Endothelial cell of umbilical vein (primary cell): ENCODE measurements at regions not wholly inside any gene's neighbourhood (a gene's known extent, or its start where the extent isn't known, plus 50 kb on each side); places are given as distances from the start of the nearest gene placed in this dataset.

Experiments
- BruUV-seq: library from RNA; stranded (reverse); fragments of 400-500 nt; replicated peaks from 2 replicates; lab custom pipeline; 2021; lab: Mats Ljungman, UMichigan
- CTCF ChIA-PET: fragments of 300-600, 350-600 bp; sonication (Branson Sonifier 250); formaldehyde crosslinking; loops from one replicate; lab custom pipeline; 2021; ENCODE audit warnings: antibody characterized with exemption, inconsistent platforms; lab: Charles Lee
- POLR2A ChIA-PET: fragments of 300-600, 350-600 bp; sonication (Branson Sonifier 250); formaldehyde crosslinking; loops from one replicate; lab custom pipeline; 2021; ENCODE audit warnings: antibody characterized with exemption, inconsistent platforms; lab: Charles Lee
- DNase-seq: peaks from one replicate; pipeline ENCODE4 v3.0.0-alpha.2; 2011; ENCODE audit warnings: low read depth, low spot score
- FAIRE-seq: peaks from 2 replicates; lab custom pipeline; 2011; peaks lifted over from hg19 to GRCh38; lab: Jason Lieb, UNC
- H2AFZ ChIP-seq: 2 replicates; pipeline ENCODE4 v1.6.0; 2012; ENCODE audit warnings: low read depth, low read length, control low read depth, inconsistent platforms
- H3K27ac ChIP-seq: 2 replicates; pipeline ENCODE4 v1.5.1; 2011; ENCODE audit warnings: low read depth, mild to moderate bottlenecking, control low read depth, low read length, moderate library complexity; ENCODE audit not compliant: insufficient read depth
- H3K27me3 ChIP-seq, 2 experiments: 2 replicates each; pipeline versions ENCODE4 v1.6.0 to v1.6.1; 2011; ENCODE audit warnings: low read length in 2 of 2, mixed read lengths in 1 of 2; ENCODE audit not compliant: control insufficient read depth in 2 of 2, insufficient read depth in 2 of 2
- H3K36me3 ChIP-seq, 2 experiments: 2 replicates in 1 of 2; 3 replicates in 1 of 2; pipeline ENCODE4 v1.5.1; 2011; ENCODE audit warnings: low read length in 2 of 2, mild to moderate bottlenecking in 1 of 2, moderate library complexity in 1 of 2; ENCODE audit not compliant: control insufficient read depth in 2 of 2, insufficient read depth in 2 of 2; ENCODE audit errors: extremely low read depth in 1 of 2
- H3K4me1 ChIP-seq: 3 replicates; pipeline ENCODE4 v1.5.1; 2011; ENCODE audit warnings: mild to moderate bottlenecking, low read length; ENCODE audit not compliant: control insufficient read depth, insufficient read depth; ENCODE audit errors: extremely low read depth
- H3K4me2 ChIP-seq: 2 replicates; pipeline ENCODE4 v1.6.1; 2011; ENCODE audit warnings: low read length, control low read depth, mixed read lengths; ENCODE audit not compliant: insufficient read depth
- H3K4me3 ChIP-seq, 3 experiments: fragments of 200-600 bp in 1 of 3; sonication (generic), shearing (Covaris generic) in 1 of 3; replicated peaks in 1 of 3; 2 replicates each; pipeline ENCODE4 v1.5.1; 2011 to 2016; ENCODE audit warnings: control low read depth in 3 of 3, low read length in 3 of 3, mild to moderate bottlenecking in 2 of 3, inconsistent platforms in 1 of 3, low read depth in 1 of 3, moderate library complexity in 1 of 3; ENCODE audit not compliant: insufficient read depth in 1 of 3
- H3K79me2 ChIP-seq: 2 replicates; pipeline ENCODE4 v1.6.0; 2012; ENCODE audit warnings: low read length, inconsistent platforms; ENCODE audit not compliant: control insufficient read depth, insufficient read depth
- H3K9ac ChIP-seq: replicated peaks from 2 replicates; pipeline ENCODE3; 2011; ENCODE audit warnings: low read length, control low read depth; ENCODE audit not compliant: insufficient read depth; ENCODE audit errors: extremely low read depth
- H3K9me1 ChIP-seq: replicated peaks from 3 replicates; pipeline ENCODE4 v1.6.0; 2011; ENCODE audit warnings: mild to moderate bottlenecking, low read length; ENCODE audit not compliant: control insufficient read depth, insufficient read depth; ENCODE audit errors: extremely low read depth
- H3K9me3 ChIP-seq: replicated peaks from 2 replicates; pipeline ENCODE4 v1.5.1; 2012; ENCODE audit warnings: low read length, inconsistent platforms; ENCODE audit not compliant: control insufficient read depth, insufficient read depth
- H4K20me1 ChIP-seq: replicated peaks from 2 replicates; pipeline ENCODE3; 2011; ENCODE audit warnings: mild to moderate bottlenecking, low read length; ENCODE audit not compliant: control insufficient read depth, insufficient read depth; ENCODE audit errors: extremely low read depth
- EZH2 ChIP-seq: IDR thresholded peaks from 2 replicates; pipeline ENCODE4 v1.6.1; 2012; ENCODE audit warnings: borderline replicate concordance, low read depth, mild to moderate bottlenecking, moderate library complexity, low read length, inconsistent platforms; ENCODE audit not compliant: severe bottlenecking
- FOS ChIP-seq: IDR thresholded peaks from 2 replicates; pipeline ENCODE4 v1.6.1; 2011; ENCODE audit warnings: mild to moderate bottlenecking, low read length, moderate library complexity, borderline replicate concordance; ENCODE audit not compliant: insufficient read depth
- GATA2 ChIP-seq: IDR thresholded peaks from 2 replicates; pipeline ENCODE4 v1.7.0; 2011; ENCODE audit warnings: low read depth, mild to moderate bottlenecking, moderate library complexity, mixed read lengths, low read length; ENCODE audit not compliant: insufficient read length, insufficient read depth
- JUN ChIP-seq: IDR thresholded peaks from 2 replicates; pipeline ENCODE4 v1.6.1; 2011; ENCODE audit warnings: borderline replicate concordance, low read depth; ENCODE audit not compliant: insufficient read length, insufficient read depth
- POLR2A ChIP-seq: IDR thresholded peaks from 2 replicates; pipeline ENCODE4 v1.6.1; 2012; ENCODE audit warnings: low read depth, mild to moderate bottlenecking, control low read depth, low read length
- POLR2AphosphoS5 ChIP-seq: IDR thresholded peaks from 2 replicates; pipeline ENCODE4 v1.6.1; 2012; ENCODE audit warnings: low read depth, mild to moderate bottlenecking, control low read depth, low read length, moderate library complexity; ENCODE audit not compliant: insufficient read depth
- dilution Hi-C: fragments of 300-500 bp; cut with MboI; formaldehyde crosslinking; loops from one replicate; pipeline ENCODE4 v1.15.0; 2019; ENCODE audit warnings: low sequenced_read_pairs; ENCODE audit not compliant: extremely low pct_ligation_motif_present
- intact Hi-C: fragments of 100-400 bp; cut with micrococcal nuclease; formaldehyde crosslinking; loops from one replicate; pipeline ENCODE4 v1.10.0; 2022
- TF ChIP-seq, protein P1 (sequence below): IDR thresholded peaks from 2 replicates; pipeline ENCODE4 v1.6.1; 2011; ENCODE audit not compliant: insufficient read depth, insufficient read length
- TF ChIP-seq, protein P2 (sequence below), 2 donors: IDR thresholded peaks; 1 replicate in 1 of 2; 2 replicates in 1 of 2; pipeline ENCODE4 v1.5.1; 2011; ENCODE audit warnings: low read length in 2 of 2, mild to moderate bottlenecking in 2 of 2, moderate library complexity in 2 of 2, control low read depth in 1 of 2, inconsistent platforms in 1 of 2, low read depth in 1 of 2; ENCODE audit not compliant: insufficient read depth in 1 of 2; ENCODE audit errors: extremely low read depth in 1 of 2

DNA sequence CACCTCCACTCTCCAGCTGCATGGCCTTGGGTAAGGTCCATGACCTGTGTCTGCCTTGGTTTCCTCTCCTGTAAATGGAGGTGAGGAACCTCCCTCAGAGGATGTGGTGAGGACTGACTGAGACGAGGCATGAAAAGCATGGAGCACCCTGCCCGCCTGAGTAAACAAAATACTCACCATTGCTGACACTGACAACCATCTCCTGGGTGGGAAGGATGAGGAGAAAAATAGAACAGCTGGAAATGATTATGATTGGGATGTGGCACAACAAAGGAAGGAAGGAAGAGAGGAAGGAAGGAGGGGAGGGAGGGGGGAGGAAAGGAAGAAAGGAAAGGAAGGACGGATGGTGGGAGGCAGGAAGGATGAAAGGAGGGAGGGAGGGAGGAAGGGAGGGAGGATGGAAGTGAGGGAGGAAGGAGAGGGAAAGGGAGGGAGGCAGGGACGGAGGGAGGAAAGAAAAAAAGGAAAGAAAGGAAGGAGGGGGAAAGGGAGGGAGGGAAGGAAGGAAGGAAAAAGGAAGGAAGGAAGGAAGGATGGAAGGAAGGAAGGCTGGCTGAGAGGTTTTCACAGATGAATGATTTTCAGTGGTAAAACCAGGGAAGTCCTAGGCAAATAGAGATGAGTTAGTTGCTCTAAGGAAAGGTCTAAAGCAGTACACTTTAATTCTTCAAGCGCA lies 276.5 kb upstream of the XYLT1 start:
- CTCF ChIA-PET: no interaction called here

More for the DNA sequence above, 276.5 kb upstream of the XYLT1 start:
- no peaks in the 10 kb centered on the region for H3K79me2 ChIP-seq
- no peaks in the 10 kb centered on the region for H3K4me1 ChIP-seq
- peaks cover 8% of the 10 kb centered on the region for H3K9me3 ChIP-seq
- TF ChIP-seq EZH2 (no peak), GATA2 (no peak), FOS (no peak), POLR2A (no peak), JUN (no peak), POLR2AphosphoS5 (no peak)
- TF ChIP-seq, protein P1, sequence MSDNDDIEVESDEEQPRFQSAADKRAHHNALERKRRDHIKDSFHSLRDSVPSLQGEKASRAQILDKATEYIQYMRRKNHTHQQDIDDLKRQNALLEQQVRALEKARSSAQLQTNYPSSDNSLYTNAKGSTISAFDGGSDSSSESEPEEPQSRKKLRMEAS: no peak
- TF ChIP-seq, protein P2, sequence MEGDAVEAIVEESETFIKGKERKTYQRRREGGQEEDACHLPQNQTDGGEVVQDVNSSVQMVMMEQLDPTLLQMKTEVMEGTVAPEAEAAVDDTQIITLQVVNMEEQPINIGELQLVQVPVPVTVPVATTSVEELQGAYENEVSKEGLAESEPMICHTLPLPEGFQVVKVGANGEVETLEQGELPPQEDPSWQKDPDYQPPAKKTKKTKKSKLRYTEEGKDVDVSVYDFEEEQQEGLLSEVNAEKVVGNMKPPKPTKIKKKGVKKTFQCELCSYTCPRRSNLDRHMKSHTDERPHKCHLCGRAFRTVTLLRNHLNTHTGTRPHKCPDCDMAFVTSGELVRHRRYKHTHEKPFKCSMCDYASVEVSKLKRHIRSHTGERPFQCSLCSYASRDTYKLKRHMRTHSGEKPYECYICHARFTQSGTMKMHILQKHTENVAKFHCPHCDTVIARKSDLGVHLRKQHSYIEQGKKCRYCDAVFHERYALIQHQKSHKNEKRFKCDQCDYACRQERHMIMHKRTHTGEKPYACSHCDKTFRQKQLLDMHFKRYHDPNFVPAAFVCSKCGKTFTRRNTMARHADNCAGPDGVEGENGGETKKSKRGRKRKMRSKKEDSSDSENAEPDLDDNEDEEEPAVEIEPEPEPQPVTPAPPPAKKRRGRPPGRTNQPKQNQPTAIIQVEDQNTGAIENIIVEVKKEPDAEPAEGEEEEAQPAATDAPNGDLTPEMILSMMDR (IDR thresholded peaks at IDR 0.05; ENCODE audit: extremely low read depth in 1 of 2, insufficient read depth in 1 of 2, low read depth in 1 of 2, low read length in 2 of 2): no peak
- no peaks in the 10 kb centered on the region for H3K36me3 ChIP-seq
- no peak for DNase-seq
- BruUV-seq: no TSS peak
- POLR2A ChIA-PET: no interaction called here
- H3K4me3 ChIP-seq: no peak overlapping the region
- intact Hi-C loops: no loop called here
- dilution Hi-C loops: no loop called here
- H3K4me2 ChIP-seq: no peak overlapping the region
- no peaks in the 10 kb centered on the region for H3K9me1 ChIP-seq
- no peak overlapping the region for H2AFZ ChIP-seq
- H3K27me3 ChIP-seq: no peaks in the 10 kb centered on the region
- no peak for FAIRE-seq
- no peak overlapping the region for H3K27ac ChIP-seq
- H3K9ac ChIP-seq: no peak overlapping the region
- no peaks in the 10 kb centered on the region for H4K20me1 ChIP-seq
